Gastrocnemius medialis (tissue), 4 donors: ENCODE measurements at regions not wholly inside any gene's neighbourhood (a gene's known extent, or its start where the extent isn't known, plus 50 kb on each side); places are given as distances from the start of the nearest gene placed in this dataset.

Experiments used
- ATAC-seq, 2 donors: fragments of 150-250 bp; one replicate each; pipeline ENCODE4 v1.9.1; 2016
- DNase-seq, 2 donors: peaks; one replicate each; pipeline ENCODE4 v3.0.0-alpha.2; 2019
- H3K27ac ChIP-seq, 4 donors: fragments of 200-600 bp; sonication (generic); 1 replicate in 1 of 4; 2 replicates in 3 of 4; pipeline ENCODE4 v1.5.1; 2016 to 2018; ENCODE audit warnings: mild to moderate bottlenecking in 2 of 4, moderate library complexity in 1 of 4
- H3K27me3 ChIP-seq, 3 donors: fragments of 200-600 bp; sonication (generic) in 2 of 3; 1 replicate in 1 of 3; 2 replicates in 2 of 3; pipeline versions ENCODE4 v1.5.1 to v1.6.0; 2016 to 2019; ENCODE audit warnings: mild to moderate bottlenecking in 1 of 3, moderate library complexity in 1 of 3
- H3K36me3 ChIP-seq, 2 donors: fragments of 200-600 bp; sonication (generic) in 1 of 2; one replicate each; pipeline ENCODE4 v1.5.1; 2017 to 2018
- H3K4me1 ChIP-seq, 2 donors: fragments of 200-600 bp; sonication (generic) in 1 of 2; one replicate each; pipeline ENCODE4 v1.5.1; 2016 to 2017; ENCODE audit warnings: mild to moderate bottlenecking in 2 of 2
- H3K4me3 ChIP-seq, 4 donors: fragments of 200-600 bp; sonication (generic) in 3 of 4; 1 replicate in 1 of 4; 2 replicates in 3 of 4; pipeline ENCODE4 v1.5.1; 2016 to 2019; ENCODE audit warnings: mild to moderate bottlenecking in 2 of 4
- H3K9me3 ChIP-seq, 3 donors: fragments of 200-600 bp; sonication (generic) in 2 of 3; 1 replicate in 1 of 3; 2 replicates in 2 of 3; pipeline ENCODE4 v1.5.1; 2016 to 2019
- CTCF ChIP-seq, 5 experiments: fragments of 450-650 bp in 3 of 5; fragments of 200-600 bp in 2 of 5; sonication (generic) in 2 of 5; IDR thresholded peaks in 4 of 5; conservative IDR thresholded peaks in 1 of 5; 1 replicate in 4 of 5; 2 replicates in 1 of 5; pipeline ENCODE4 v1.5.1; 2016 to 2019; ENCODE audit warnings: antibody characterized with exemption in 5 of 5, mild to moderate bottlenecking in 3 of 5, moderate library complexity in 3 of 5
- POLR2A ChIP-seq, 2 donors: fragments of 450-650 bp; IDR thresholded peaks; one replicate each; pipeline ENCODE4 v1.6.1; 2017; ENCODE audit warnings: antibody characterized with exemption in 2 of 2, mild to moderate bottlenecking in 2 of 2, moderate library complexity in 2 of 2
- in situ Hi-C, 4 donors: fragments of 200-750 bp; cut with MboI; loops; one replicate each; pipeline versions ENCODE4 v1.15.0 to v1.8.0; 2017; ENCODE audit warnings: low sequenced_read_pairs in 4 of 4
- intact Hi-C: fragments of 100-400 bp; cut with DNase I; formaldehyde crosslinking; loops from one replicate; pipeline ENCODE4 v1.15.1; 2023; ENCODE audit warnings: low total_unique reads

DNA sequence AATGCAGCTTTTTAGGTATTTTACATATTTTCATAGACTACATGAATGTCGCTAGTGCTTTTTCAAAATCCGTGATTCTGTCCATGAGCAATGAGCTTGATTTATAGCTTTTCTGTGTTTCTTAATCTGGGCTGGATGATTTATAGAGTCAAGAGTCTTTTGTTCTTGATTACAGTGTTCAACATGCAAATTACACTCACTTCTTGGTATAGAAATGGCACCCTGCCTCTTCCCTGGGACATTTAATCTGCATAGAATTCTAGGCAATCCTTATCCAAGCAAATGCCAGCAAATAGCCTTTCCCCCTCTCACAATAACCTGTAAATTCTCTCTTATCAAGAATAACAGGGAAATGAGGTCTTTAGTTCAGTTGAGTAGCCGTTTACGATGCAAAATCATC, 246.2 kb upstream of the SEMA3C start:
- in situ Hi-C loops, result no loop called here
- Histone ChIP-seq H3K27me3 (no peaks in the 10 kb centered on the region), H3K4me1 (no peaks in the 10 kb centered on the region), H3K27ac (no peak overlapping the region), H3K36me3 (no peaks in the 10 kb centered on the region), H3K9me3 (no peaks in the 10 kb centered on the region), H3K4me3 (no peak overlapping the region)
- no peak for DNase-seq
- no peak for TF ChIP-seq CTCF (IDR thresholded peaks at IDR 0.05 in 4 of 5, conservative IDR thresholded peaks at IDR 0.05 in 1 of 5)
- TF ChIP-seq POLR2A (IDR thresholded peaks at IDR 0.05), result no peak
- no peak for ATAC-seq
- intact Hi-C loops, result loop anchor here (10.0 kb wide), 1 partner anchor 440 kb away; no protein-coding TSS in a partner anchor

DNA sequence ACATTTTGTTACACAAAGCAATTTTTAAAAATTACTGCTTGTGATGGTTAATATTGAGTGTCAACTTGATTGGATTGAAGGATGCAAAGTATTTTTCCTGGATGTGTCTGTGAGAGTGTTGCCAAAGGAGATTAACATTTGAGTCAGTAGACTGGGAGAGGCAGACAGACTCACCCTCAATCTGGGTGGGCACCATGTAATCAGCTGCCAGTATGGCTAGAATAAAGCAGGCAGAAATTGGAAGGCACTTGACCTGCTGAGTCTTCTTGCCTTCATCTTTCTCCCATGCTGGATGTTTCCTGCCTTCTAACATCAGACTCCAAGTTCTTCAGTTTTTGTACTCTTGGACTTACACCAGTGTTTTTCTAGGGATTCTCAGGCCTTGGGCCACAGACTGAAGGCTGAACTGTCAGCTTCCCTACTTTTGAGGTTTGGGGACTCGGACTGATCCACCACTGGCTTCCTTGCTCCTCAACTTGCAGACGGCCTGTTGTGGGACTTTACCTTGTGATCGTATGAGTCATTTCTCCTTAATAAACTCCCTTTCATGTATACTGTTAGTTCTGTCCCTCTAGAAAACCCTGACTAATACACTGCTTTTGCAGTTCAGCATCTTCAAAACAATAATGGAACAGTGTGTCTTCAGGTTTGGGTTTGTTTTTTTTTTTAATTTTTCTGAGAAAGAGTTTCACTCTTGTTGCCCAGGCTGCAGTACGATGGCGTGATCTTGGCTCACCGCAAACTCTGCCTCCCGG, 244.1 kb upstream of the SEMA3C start:
- TF ChIP-seq POLR2A (IDR thresholded peaks at IDR 0.05) (no peak), CTCF (IDR thresholded peaks at IDR 0.05 in 4 of 5, conservative IDR thresholded peaks at IDR 0.05 in 1 of 5) (no peak)
- Histone ChIP-seq H3K4me3 (no peak overlapping the region), H3K36me3 (no peaks in the 10 kb centered on the region), H3K9me3 (no peaks in the 10 kb centered on the region), H3K27me3 (no peaks in the 10 kb centered on the region), H3K4me1 (no peaks in the 10 kb centered on the region), H3K27ac (no peak overlapping the region)
- ATAC-seq (no peak), DNase-seq (no peak)
- intact Hi-C loops (loop anchor here (10.0 kb wide), 1 partner anchor 438 kb away; no protein-coding TSS in a partner anchor), in situ Hi-C loops (no loop called here)

DNA sequence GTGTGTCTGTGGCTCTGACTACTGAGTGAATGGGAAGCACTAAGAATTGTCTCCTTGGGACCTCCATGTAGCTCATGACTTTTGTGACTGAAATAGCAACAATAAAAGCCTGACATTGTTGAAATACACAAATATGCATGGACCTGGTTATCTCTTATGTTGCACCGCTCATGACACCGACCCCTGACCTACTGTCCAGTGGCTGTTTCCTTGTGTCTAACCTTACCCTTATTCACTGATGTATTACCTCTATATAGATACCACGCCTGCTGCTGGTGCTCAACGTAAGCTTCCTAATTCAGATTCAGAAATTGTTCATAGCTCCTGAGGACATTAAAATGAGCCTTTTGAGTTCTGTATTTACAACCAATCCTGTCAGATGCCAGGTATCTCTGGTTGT, 243.4 kb upstream of the SEMA3C start:
- H3K27me3 ChIP-seq, result no peaks in the 10 kb centered on the region
- H3K27ac ChIP-seq, result no peak overlapping the region
- H3K4me1 ChIP-seq, result no peaks in the 10 kb centered on the region
- no peak overlapping the region for H3K4me3 ChIP-seq
- no peaks in the 10 kb centered on the region for H3K36me3 ChIP-seq
- intact Hi-C loops (loop anchor here (10.0 kb wide), 1 partner anchor 437 kb away; no protein-coding TSS in a partner anchor), in situ Hi-C loops (no loop called here)
- H3K9me3 ChIP-seq, result no peaks in the 10 kb centered on the region
- no peak for DNase-seq
- ATAC-seq, result no peak
- TF ChIP-seq CTCF (IDR thresholded peaks at IDR 0.05 in 4 of 5, conservative IDR thresholded peaks at IDR 0.05 in 1 of 5), result no peak
- TF ChIP-seq POLR2A (IDR thresholded peaks at IDR 0.05), result no peak

DNA sequence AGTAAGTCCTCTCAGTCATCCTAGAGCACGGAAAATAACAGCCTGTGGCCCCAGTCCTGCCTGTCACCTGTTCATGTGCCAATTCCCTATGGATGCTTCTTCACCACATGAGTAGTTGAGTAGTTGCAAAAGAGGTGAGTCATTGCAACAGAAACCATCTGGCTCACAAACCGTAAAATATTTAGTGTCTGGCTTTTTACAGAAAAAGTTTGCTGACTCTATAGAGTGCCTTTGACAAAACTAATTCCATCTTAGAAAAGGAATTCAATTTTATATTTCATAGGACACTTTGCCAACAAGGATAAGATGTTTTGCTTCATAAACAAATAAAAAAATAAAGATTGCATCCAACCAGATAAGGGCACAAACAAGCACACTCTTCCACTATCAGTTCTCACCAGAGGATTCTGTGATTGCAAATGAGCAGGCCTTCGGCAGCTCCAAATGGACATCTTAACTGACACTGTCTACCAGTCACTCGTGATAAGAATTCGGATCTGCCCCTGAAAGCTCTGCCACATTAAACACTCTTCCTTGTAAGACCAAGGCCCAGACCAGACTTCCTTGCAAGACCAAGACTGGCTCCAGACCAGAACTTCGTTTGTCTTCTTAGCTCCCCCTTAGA, 242.7 kb upstream of the SEMA3C start:
- no peaks in the 10 kb centered on the region for H3K9me3 ChIP-seq
- H3K4me3 ChIP-seq, result no peak overlapping the region
- DNase-seq (peak; percentile 24 to 61), ATAC-seq (peak; percentile 89)
- in situ Hi-C loops (no loop called here), intact Hi-C loops (loop anchor here (10.0 kb wide), 1 partner anchor 437 kb away; no protein-coding TSS in a partner anchor)
- no peaks in the 10 kb centered on the region for H3K36me3 ChIP-seq
- no peaks in the 10 kb centered on the region for H3K4me1 ChIP-seq
- no peak overlapping the region for H3K27ac ChIP-seq
- H3K27me3 ChIP-seq, result no peaks in the 10 kb centered on the region
- no peak for TF ChIP-seq CTCF (IDR thresholded peaks at IDR 0.05 in 4 of 5, conservative IDR thresholded peaks at IDR 0.05 in 1 of 5)
- TF ChIP-seq POLR2A (IDR thresholded peaks at IDR 0.05), result no peak
